Neural cell (in vitro differentiated cells): ENCODE measurements at regions not wholly inside any gene's neighbourhood (a gene's known extent, or its start where the extent isn't known, plus 50 kb on each side); places are given as distances from the start of the nearest gene placed in this dataset.
A peak's percentile ranks its signal among the peaks of the same experiment; 100 is the strongest.

ENCODE experiments used
- H2AFZ ChIP-seq: fragments of 200-600, 300-800 bp; sonication (generic), shearing (Covaris generic); 2 replicates; pipeline ENCODE4 v1.6.0; 2014; ENCODE audit warnings: low read depth, mild to moderate bottlenecking, antibody characterized with exemption, low read length, moderate library complexity
- H3F3A ChIP-seq: fragments of 200-600 bp; shearing (Covaris generic); 2 replicates; pipeline ENCODE4 v1.6.1; 2016; ENCODE audit warnings: mild to moderate bottlenecking, moderate library complexity, mixed read lengths, antibody characterized with exemption, low read length; ENCODE audit not compliant: insufficient read depth, poor library complexity, severe bottlenecking
- H3K27ac ChIP-seq: fragments of 200-600, 300-800 bp; sonication (generic), shearing (Covaris generic); 2 replicates; pipeline ENCODE4 v1.5.1; 2014; ENCODE audit warnings: mild to moderate bottlenecking, low read length, moderate library complexity
- H3K27me3 ChIP-seq: fragments of 300-800, 200-600 bp; sonication (generic), shearing (Covaris generic); 2 replicates; pipeline ENCODE4 v1.6.0; 2014; ENCODE audit warnings: mild to moderate bottlenecking, low read depth, low read length, moderate library complexity; ENCODE audit not compliant: insufficient read depth
- H3K36me3 ChIP-seq: fragments of 300-800, 200-600 bp; sonication (generic), shearing (Covaris generic); 2 replicates; pipeline ENCODE4 v1.5.1; 2014; ENCODE audit warnings: mild to moderate bottlenecking, antibody characterized with exemption, low read length, moderate library complexity; ENCODE audit not compliant: insufficient read depth
- H3K4me2 ChIP-seq: fragments of 300-800, 200-600 bp; sonication (generic), shearing (Covaris generic); 2 replicates; pipeline ENCODE4 v1.6.0; 2014; ENCODE audit warnings: mild to moderate bottlenecking, low read length
- H3K4me3 ChIP-seq: fragments of 300-800, 200-600 bp; sonication (generic), shearing (Covaris generic); 2 replicates; pipeline ENCODE4 v1.5.1; 2014; ENCODE audit warnings: mild to moderate bottlenecking, low read length, moderate library complexity
- H3K79me2 ChIP-seq: fragments of 200-600 bp; shearing (Covaris generic); replicated peaks from 2 replicates; pipeline ENCODE4 v1.6.0; 2014; ENCODE audit warnings: mild to moderate bottlenecking, low read length, moderate library complexity; ENCODE audit not compliant: insufficient read depth
- H3K9ac ChIP-seq: fragments of 300-800, 200-600 bp; sonication (generic), shearing (Covaris generic); 2 replicates; pipeline ENCODE4 v1.6.1; 2016; ENCODE audit warnings: mild to moderate bottlenecking, low read length, mixed read lengths
- H3K9me2 ChIP-seq: fragments of 200-600 bp; shearing (Covaris generic); 2 replicates; pipeline ENCODE4 v1.6.1; 2016; ENCODE audit warnings: mild to moderate bottlenecking, low read length, mixed read lengths; ENCODE audit not compliant: insufficient read depth
- H3K9me3 ChIP-seq: fragments of 200-600, 300-800 bp; sonication (generic), shearing (Covaris generic); 2 replicates; pipeline ENCODE4 v1.6.1; 2016; ENCODE audit warnings: mild to moderate bottlenecking, mixed run types, low read length, moderate library complexity, mixed read lengths
- H4K20me1 ChIP-seq: fragments of 200-600 bp; shearing (Covaris generic); 2 replicates; pipeline ENCODE4 v1.6.1; 2016; ENCODE audit warnings: mild to moderate bottlenecking, mixed run types; ENCODE audit not compliant: insufficient read depth
- EP300 ChIP-seq: fragments of 450-650 bp; conservative IDR thresholded peaks from 2 replicates; pipeline ENCODE4 v1.6.1; 2014; ENCODE audit warnings: antibody characterized with exemption, mild to moderate bottlenecking, moderate library complexity; ENCODE audit not compliant: poor library complexity, severe bottlenecking
- EZH2 ChIP-seq: fragments of 200-600, 300-800 bp; shearing (Covaris generic), sonication (generic); IDR thresholded peaks from 2 replicates; pipeline ENCODE4 v1.6.1; 2014; ENCODE audit warnings: antibody characterized with exemption, low read length, borderline replicate concordance, mild to moderate bottlenecking; ENCODE audit not compliant: insufficient read depth, poor library complexity, severe bottlenecking
- MXI1 ChIP-seq: fragments of 450-650 bp; conservative IDR thresholded peaks from 2 replicates; pipeline ENCODE4 v1.6.1; 2014; ENCODE audit warnings: antibody characterized with exemption, mild to moderate bottlenecking; ENCODE audit not compliant: poor library complexity, severe bottlenecking
- RAD21 ChIP-seq: fragments of 450-650 bp; conservative IDR thresholded peaks from 2 replicates; pipeline ENCODE4 v1.6.1; 2014; ENCODE audit warnings: antibody characterized with exemption, mild to moderate bottlenecking, moderate library complexity
- SMC3 ChIP-seq: fragments of 450-650 bp; conservative IDR thresholded peaks from 2 replicates; pipeline ENCODE4 v1.6.1; 2014; ENCODE audit warnings: antibody characterized with exemption, mild to moderate bottlenecking, moderate library complexity; ENCODE audit not compliant: poor library complexity
- TAF1 ChIP-seq: IDR thresholded peaks from 2 replicates; pipeline ENCODE4 v1.6.1; 2012; ENCODE audit warnings: low read depth
- TF ChIP-seq, protein P1 (sequence below): IDR thresholded peaks from 2 replicates; pipeline ENCODE4 v1.6.1; 2012; ENCODE audit warnings: borderline replicate concordance
- TF ChIP-seq, protein P2 (sequence below): fragments of 450-650 bp; IDR thresholded peaks from 2 replicates; pipeline ENCODE4 v1.5.1; 2014; ENCODE audit warnings: antibody characterized with exemption, mild to moderate bottlenecking, moderate library complexity; ENCODE audit not compliant: poor library complexity, severe bottlenecking

GRCh38 chr2:49686897-49687442, 532.7 kb upstream of the FSHR start:
- Histone ChIP-seq H3K4me3 (no peak overlapping the region), H3K27me3 (no peaks in the 10 kb centered on the region), H3K9me2 (no peaks in the 10 kb centered on the region), H2AFZ (peak overlapping the region; percentile 43), H3F3A (no peaks in the 10 kb centered on the region), H3K36me3 (no peaks in the 10 kb centered on the region), H3K9me3 (no peaks in the 10 kb centered on the region), H3K9ac (no peak overlapping the region), H4K20me1 (no peaks in the 10 kb centered on the region), H3K79me2 (no peaks in the 10 kb centered on the region), H3K27ac (peak overlapping the region; percentile 35), H3K4me2 (no peak overlapping the region)
- no peak for TF ChIP-seq EZH2
- TF ChIP-seq RAD21, result no peak
- TF ChIP-seq MXI1, result no peak
- TF ChIP-seq TAF1, result no peak
- TF ChIP-seq, protein P1, sequence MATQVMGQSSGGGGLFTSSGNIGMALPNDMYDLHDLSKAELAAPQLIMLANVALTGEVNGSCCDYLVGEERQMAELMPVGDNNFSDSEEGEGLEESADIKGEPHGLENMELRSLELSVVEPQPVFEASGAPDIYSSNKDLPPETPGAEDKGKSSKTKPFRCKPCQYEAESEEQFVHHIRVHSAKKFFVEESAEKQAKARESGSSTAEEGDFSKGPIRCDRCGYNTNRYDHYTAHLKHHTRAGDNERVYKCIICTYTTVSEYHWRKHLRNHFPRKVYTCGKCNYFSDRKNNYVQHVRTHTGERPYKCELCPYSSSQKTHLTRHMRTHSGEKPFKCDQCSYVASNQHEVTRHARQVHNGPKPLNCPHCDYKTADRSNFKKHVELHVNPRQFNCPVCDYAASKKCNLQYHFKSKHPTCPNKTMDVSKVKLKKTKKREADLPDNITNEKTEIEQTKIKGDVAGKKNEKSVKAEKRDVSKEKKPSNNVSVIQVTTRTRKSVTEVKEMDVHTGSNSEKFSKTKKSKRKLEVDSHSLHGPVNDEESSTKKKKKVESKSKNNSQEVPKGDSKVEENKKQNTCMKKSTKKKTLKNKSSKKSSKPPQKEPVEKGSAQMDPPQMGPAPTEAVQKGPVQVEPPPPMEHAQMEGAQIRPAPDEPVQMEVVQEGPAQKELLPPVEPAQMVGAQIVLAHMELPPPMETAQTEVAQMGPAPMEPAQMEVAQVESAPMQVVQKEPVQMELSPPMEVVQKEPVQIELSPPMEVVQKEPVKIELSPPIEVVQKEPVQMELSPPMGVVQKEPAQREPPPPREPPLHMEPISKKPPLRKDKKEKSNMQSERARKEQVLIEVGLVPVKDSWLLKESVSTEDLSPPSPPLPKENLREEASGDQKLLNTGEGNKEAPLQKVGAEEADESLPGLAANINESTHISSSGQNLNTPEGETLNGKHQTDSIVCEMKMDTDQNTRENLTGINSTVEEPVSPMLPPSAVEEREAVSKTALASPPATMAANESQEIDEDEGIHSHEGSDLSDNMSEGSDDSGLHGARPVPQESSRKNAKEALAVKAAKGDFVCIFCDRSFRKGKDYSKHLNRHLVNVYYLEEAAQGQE, result no peak
- TF ChIP-seq SMC3, result no peak
- TF ChIP-seq, protein P2, sequence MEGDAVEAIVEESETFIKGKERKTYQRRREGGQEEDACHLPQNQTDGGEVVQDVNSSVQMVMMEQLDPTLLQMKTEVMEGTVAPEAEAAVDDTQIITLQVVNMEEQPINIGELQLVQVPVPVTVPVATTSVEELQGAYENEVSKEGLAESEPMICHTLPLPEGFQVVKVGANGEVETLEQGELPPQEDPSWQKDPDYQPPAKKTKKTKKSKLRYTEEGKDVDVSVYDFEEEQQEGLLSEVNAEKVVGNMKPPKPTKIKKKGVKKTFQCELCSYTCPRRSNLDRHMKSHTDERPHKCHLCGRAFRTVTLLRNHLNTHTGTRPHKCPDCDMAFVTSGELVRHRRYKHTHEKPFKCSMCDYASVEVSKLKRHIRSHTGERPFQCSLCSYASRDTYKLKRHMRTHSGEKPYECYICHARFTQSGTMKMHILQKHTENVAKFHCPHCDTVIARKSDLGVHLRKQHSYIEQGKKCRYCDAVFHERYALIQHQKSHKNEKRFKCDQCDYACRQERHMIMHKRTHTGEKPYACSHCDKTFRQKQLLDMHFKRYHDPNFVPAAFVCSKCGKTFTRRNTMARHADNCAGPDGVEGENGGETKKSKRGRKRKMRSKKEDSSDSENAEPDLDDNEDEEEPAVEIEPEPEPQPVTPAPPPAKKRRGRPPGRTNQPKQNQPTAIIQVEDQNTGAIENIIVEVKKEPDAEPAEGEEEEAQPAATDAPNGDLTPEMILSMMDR, result no peak
- TF ChIP-seq EP300, result no peak

DNA sequence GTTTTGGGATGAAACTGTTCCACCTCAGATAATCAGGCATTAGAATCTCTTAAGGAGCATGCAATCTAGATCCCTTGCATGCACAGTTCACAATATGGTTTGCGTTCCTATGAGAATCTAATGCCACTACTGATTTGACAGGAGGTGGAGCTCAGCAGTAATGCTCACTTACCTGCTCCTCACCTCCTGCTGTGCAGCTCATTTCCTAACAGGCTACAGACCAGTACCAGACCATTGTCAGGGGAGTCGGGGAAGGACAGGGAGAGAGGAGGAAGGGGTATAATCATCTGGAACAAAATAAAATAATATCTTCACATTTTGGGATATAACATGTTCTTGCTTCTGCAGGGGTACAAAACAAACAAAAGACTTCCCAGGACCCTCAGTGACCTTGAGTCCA, 532.0 kb upstream of the FSHR start:
- no peak overlapping the region for H3K4me2 ChIP-seq
- H3K9me2 ChIP-seq, result no peaks in the 10 kb centered on the region
- H3K27ac ChIP-seq, result no peak overlapping the region
- no peaks in the 10 kb centered on the region for H3K36me3 ChIP-seq
- H3K4me3 ChIP-seq, result no peak overlapping the region
- no peaks in the 10 kb centered on the region for H4K20me1 ChIP-seq
- H3K79me2 ChIP-seq, result no peaks in the 10 kb centered on the region
- H2AFZ ChIP-seq, result no peak overlapping the region
- no peak overlapping the region for H3K9ac ChIP-seq
- TF ChIP-seq TAF1 (no peak), EP300 (no peak), SMC3 (no peak), EZH2 (no peak), MXI1 (no peak)
- TF ChIP-seq, protein P1, result no peak
- no peaks in the 10 kb centered on the region for H3K27me3 ChIP-seq
- H3K9me3 ChIP-seq, result no peaks in the 10 kb centered on the region
- H3F3A ChIP-seq, result no peaks in the 10 kb centered on the region
